OCI-LY1 (cell line): ENCODE measurements at regions not wholly inside any gene's neighbourhood (a gene's known extent, or its start where the extent isn't known, plus 50 kb on each side); places are given as distances from the start of the nearest gene placed in this dataset.
A peak's percentile ranks its signal among the peaks of the same experiment; 100 is the strongest.

Experiments used
- H2AFZ ChIP-seq: fragments of 200-600 bp; sonication (generic), shearing (Covaris generic); 2 replicates; pipeline ENCODE4 v1.6.0; 2014; ENCODE audit warnings: antibody characterized with exemption, mild to moderate bottlenecking, low read length
- H3F3A ChIP-seq: fragments of 200-600 bp; sonication (generic), shearing (Covaris generic); 2 replicates; pipeline ENCODE4 v1.6.0; 2014; ENCODE audit warnings: mild to moderate bottlenecking, antibody characterized with exemption, low read length, moderate library complexity; ENCODE audit not compliant: insufficient read depth
- H3K27ac ChIP-seq: fragments of 200-600 bp; sonication (generic); 2 replicates; pipeline ENCODE4 v1.5.1; 2014; ENCODE audit warnings: low read length, mixed run types, mild to moderate bottlenecking, low read depth; ENCODE audit not compliant: poor library complexity, severe bottlenecking
- H3K27me3 ChIP-seq: fragments of 200-600 bp; sonication (generic); 2 replicates; pipeline ENCODE4 v1.6.0; 2014; ENCODE audit warnings: antibody characterized with exemption, mild to moderate bottlenecking, low read length, moderate library complexity; ENCODE audit not compliant: insufficient read depth
- H3K36me3 ChIP-seq: fragments of 200-600 bp; sonication (generic); 2 replicates; pipeline ENCODE4 v1.6.1; 2014; ENCODE audit warnings: mild to moderate bottlenecking, antibody characterized with exemption, low read length, moderate library complexity, mixed read lengths; ENCODE audit not compliant: insufficient read depth
- H3K4me1 ChIP-seq: fragments of 200-600 bp; sonication (generic); 2 replicates; pipeline ENCODE4 v1.5.1; 2014; ENCODE audit warnings: mild to moderate bottlenecking, low read length, moderate library complexity; ENCODE audit not compliant: insufficient read depth, severe bottlenecking
- H3K4me2 ChIP-seq: fragments of 200-600 bp; sonication (generic), shearing (Covaris generic); 2 replicates; pipeline ENCODE4 v1.6.1; 2014; ENCODE audit warnings: low read length
- H3K4me3 ChIP-seq: fragments of 200-600 bp; sonication (generic); 2 replicates; pipeline ENCODE4 v1.5.1; 2014; ENCODE audit warnings: low read length, low read depth, mild to moderate bottlenecking, mixed read lengths; ENCODE audit not compliant: poor library complexity, severe bottlenecking
- H3K79me2 ChIP-seq: fragments of 200-600 bp; shearing (Covaris generic); 2 replicates; pipeline ENCODE4 v1.6.1; 2016; ENCODE audit warnings: mixed run types, low read length, mixed read lengths; ENCODE audit not compliant: insufficient read depth
- H3K9ac ChIP-seq: fragments of 200-600 bp; sonication (generic), shearing (Covaris generic); 2 replicates; pipeline ENCODE4 v1.6.1; 2014; ENCODE audit warnings: mild to moderate bottlenecking, low read length, mixed read lengths
- H3K9me2 ChIP-seq: fragments of 200-600 bp; sonication (generic), shearing (Covaris generic); 2 replicates; pipeline ENCODE4 v1.6.1; 2014; ENCODE audit warnings: low read depth, mild to moderate bottlenecking, low read length, mixed read lengths
- H3K9me3 ChIP-seq: fragments of 200-600 bp; shearing (Covaris generic); 2 replicates; pipeline ENCODE4 v1.6.1; 2014; ENCODE audit warnings: low read length, mixed read lengths
- H4K20me1 ChIP-seq: fragments of 200-600 bp; sonication (generic), shearing (Covaris generic); 2 replicates; pipeline ENCODE4 v1.6.0; 2016; ENCODE audit warnings: mild to moderate bottlenecking, low read length; ENCODE audit not compliant: insufficient read depth
- EZH2 ChIP-seq: fragments of 200-600 bp; sonication (generic), shearing (Covaris generic); IDR thresholded peaks from 2 replicates; pipeline ENCODE4 v1.8.0; 2017; ENCODE audit warnings: borderline replicate concordance, mixed run types, mild to moderate bottlenecking, antibody characterized with exemption, low read length, moderate library complexity, mixed read lengths
- TF ChIP-seq, protein P1 (sequence below): fragments of 200-600 bp; sonication (generic), shearing (Covaris generic); IDR thresholded peaks from 2 replicates; pipeline ENCODE4 v1.5.1; 2017; ENCODE audit warnings: mild to moderate bottlenecking, antibody characterized with exemption, low read length, moderate library complexity, mixed read lengths

DNA sequence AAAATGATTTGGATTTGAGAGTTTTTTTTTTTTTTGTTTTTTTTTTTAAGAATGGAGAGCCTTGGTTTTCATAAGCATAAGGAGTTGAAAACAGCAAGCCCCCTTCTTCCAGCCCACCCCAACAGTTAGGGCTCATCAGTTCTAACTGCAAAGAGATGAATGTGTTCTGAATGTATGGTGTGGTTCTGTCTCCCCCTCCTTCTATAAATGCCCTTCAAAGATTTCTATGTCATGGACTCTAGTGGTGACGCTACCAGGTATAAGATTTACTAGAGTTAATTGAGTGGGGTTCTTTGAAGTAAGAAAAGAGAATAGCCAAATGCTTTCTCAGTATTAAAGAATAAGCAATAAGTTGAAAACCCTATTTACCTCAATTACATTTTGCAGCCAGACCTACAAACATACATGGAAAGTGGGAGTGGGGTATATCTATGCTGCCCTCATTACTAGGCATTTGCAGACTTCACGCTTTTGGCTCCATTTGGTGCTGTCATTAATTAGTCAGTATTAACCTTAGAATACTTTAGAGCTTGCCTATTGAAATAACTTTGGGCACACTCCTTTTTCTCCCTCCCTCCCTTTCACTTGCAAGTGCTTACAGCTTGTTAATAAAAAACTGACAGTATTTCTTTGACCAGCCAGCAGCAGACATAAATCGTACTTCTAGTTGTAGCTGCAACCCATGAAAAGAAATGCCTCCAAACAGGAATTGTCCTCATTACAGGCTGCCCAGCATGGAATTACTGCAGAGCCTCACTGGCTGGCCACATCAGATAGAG, 667.2 kb upstream of the ZNF608 start:
- Histone ChIP-seq H3K4me2 (no peak overlapping the region; the same call in 1 of the 2 replicates), H3K9me3 (no peaks in the 10 kb centered on the region), H3K27me3 (no peaks in the 10 kb centered on the region), H3K4me1 (peaks cover 52% of the 10 kb centered on the region), H3F3A (no peaks in the 10 kb centered on the region), H4K20me1 (no peaks in the 10 kb centered on the region), H3K79me2 (no peaks in the 10 kb centered on the region), H3K27ac (peak overlapping the region; percentile 94), H2AFZ (no peak overlapping the region), H3K4me3 (no peak overlapping the region), H3K9ac (no peak overlapping the region; the same call in 1 of the 2 replicates), H3K9me2 (no peaks in the 10 kb centered on the region), H3K36me3 (no peaks in the 10 kb centered on the region)
- TF ChIP-seq EZH2: no peak
- TF ChIP-seq, protein P1, sequence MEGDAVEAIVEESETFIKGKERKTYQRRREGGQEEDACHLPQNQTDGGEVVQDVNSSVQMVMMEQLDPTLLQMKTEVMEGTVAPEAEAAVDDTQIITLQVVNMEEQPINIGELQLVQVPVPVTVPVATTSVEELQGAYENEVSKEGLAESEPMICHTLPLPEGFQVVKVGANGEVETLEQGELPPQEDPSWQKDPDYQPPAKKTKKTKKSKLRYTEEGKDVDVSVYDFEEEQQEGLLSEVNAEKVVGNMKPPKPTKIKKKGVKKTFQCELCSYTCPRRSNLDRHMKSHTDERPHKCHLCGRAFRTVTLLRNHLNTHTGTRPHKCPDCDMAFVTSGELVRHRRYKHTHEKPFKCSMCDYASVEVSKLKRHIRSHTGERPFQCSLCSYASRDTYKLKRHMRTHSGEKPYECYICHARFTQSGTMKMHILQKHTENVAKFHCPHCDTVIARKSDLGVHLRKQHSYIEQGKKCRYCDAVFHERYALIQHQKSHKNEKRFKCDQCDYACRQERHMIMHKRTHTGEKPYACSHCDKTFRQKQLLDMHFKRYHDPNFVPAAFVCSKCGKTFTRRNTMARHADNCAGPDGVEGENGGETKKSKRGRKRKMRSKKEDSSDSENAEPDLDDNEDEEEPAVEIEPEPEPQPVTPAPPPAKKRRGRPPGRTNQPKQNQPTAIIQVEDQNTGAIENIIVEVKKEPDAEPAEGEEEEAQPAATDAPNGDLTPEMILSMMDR: no peak

DNA sequence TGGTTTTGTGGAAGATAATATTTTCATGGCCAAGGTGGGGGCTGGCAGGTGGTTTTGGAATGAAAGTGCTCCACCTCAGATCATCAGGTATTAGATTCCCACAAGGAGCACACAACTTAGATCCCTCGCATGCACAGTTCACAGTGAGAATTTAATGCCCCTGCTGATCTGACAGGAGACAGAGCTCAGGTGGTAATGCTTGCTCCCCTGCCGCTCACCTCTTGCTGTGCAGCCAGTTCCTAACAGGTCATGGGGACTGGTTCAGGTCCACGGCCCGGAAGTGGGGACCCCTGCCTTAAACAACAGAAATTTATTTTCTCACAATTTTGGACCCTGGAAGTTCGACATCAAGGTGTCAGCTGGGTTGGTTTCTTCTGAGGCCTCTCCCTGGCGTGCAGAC, 668.7 kb upstream of the ZNF608 start:
- no peaks in the 10 kb centered on the region for H4K20me1 ChIP-seq
- no peaks in the 10 kb centered on the region for H3K9me2 ChIP-seq
- no peak overlapping the region for H3K27ac ChIP-seq
- H3K79me2 ChIP-seq: no peaks in the 10 kb centered on the region
- peaks cover 37% of the 10 kb centered on the region for H3K4me1 ChIP-seq
- H3K9me3 ChIP-seq: no peaks in the 10 kb centered on the region
- no peak overlapping the region for H3K4me2 ChIP-seq
- no peaks in the 10 kb centered on the region for H3K36me3 ChIP-seq
- H2AFZ ChIP-seq: no peak overlapping the region
- TF ChIP-seq, protein P1: no peak
- no peak for TF ChIP-seq EZH2
- H3K4me3 ChIP-seq: no peak overlapping the region
- H3K9ac ChIP-seq: no peak overlapping the region
- no peaks in the 10 kb centered on the region for H3F3A ChIP-seq
- H3K27me3 ChIP-seq: no peaks in the 10 kb centered on the region

DNA sequence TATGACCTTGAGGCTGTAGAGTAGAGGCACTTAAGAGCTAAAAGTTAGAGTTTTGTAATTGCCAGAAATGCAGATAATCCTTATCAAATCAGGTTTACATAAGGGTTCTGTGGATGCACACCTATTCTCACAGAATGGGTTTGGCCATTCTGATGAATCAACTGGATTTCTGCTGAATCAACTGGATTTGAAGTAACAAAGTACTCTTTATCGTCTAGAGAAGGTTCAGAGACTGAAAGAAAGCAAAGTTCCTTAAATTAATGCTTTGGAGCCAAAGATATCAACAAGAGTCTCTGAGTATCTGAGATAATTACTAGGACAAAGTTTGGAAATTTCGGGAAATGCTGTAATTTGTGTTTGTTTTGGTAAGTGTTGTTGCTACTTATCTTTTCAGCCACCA, 669.6 kb upstream of the ZNF608 start:
- no peak for TF ChIP-seq EZH2
- TF ChIP-seq, protein P1: no peak
- no peaks in the 10 kb centered on the region for H3K9me3 ChIP-seq
- no peaks in the 10 kb centered on the region for H3K9me2 ChIP-seq

More for the DNA sequence above, 669.6 kb upstream of the ZNF608 start:
- Histone ChIP-seq H3K4me2 (no peak overlapping the region), H3K36me3 (no peaks in the 10 kb centered on the region), H3K27me3 (no peaks in the 10 kb centered on the region), H3K4me1 (peaks cover 28% of the 10 kb centered on the region), H3K27ac (no peak overlapping the region), H2AFZ (no peak overlapping the region), H3K4me3 (no peak overlapping the region), H3K79me2 (no peaks in the 10 kb centered on the region), H3K9ac (no peak overlapping the region), H3F3A (no peaks in the 10 kb centered on the region), H4K20me1 (no peaks in the 10 kb centered on the region)
